ENCODE measurements at regions not wholly inside any gene's neighbourhood (a gene's known extent, or its start where the extent isn't known, plus 50 kb on each side); places are given as distances from the start of the nearest gene placed in this dataset.
A peak's percentile ranks its signal among the peaks of the same experiment; 100 is the strongest.

GRCh38 chr22:48333323-48333763 is 1494.3 kb downstream of the BRD1 start:
- DNase-seq (ENCODE audit: low spot score) (no peak), FAIRE-seq (no peak)

- DNase-seq (ENCODE audit: low spot score) (no peak), FAIRE-seq (peak; percentile 99)
Observed at GRCh38 chr22:48332438-48333322, 1495.0 kb downstream of the BRD1 start.

DNA sequence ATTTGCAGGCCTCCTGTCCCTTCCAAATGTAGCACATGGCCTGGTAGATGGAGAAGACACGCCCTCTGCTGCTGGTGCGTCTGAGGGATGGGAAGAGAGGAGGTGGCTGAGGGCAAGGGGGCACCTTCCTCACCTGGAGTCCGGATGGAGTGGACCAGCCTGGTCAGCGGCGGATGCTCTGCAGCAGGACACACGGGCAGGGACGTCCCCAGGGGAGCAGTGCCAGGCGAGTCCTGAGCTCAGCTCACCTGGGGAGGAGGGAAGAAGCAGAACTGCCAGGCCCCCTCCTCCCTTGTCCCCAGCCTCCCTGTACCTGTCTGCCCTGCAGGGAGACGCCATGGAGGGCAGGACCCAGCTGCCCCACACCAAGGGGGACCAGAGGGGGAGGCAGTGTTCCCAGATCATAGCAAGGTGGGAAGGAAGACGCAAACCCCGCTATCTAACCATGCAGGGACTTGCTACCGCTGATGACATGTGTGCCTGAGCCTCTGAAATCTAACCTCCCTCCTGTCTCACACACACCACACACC is 1495.9 kb downstream of the BRD1 start:
- DNase-seq (ENCODE audit: low spot score), result no peak

DNA sequence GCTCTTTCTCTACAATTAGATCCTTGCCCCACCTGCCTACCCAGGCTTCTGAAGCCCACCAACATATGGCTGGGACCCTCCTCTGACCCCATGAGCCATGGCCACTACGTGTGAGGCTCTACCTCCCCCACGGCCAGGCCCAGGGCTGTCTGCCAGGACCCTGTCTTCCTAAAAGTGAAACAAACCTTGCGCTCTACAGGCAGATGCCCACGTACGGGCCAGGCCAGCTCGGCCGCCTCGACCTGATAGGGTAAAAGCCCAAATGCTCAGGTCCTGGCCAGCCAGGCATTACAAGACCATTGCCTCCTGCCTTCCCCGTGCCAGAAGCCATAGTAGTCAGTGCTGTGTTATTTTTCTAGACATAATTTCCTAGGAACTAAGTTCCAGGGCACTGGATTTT is 1496.4 kb downstream of the BRD1 start:
- no peak for DNase-seq (ENCODE audit: low spot score)
- no peak for FAIRE-seq

More for the DNA sequence above, 1495.9 kb downstream of the BRD1 start:
- FAIRE-seq, result no peak

DNA sequence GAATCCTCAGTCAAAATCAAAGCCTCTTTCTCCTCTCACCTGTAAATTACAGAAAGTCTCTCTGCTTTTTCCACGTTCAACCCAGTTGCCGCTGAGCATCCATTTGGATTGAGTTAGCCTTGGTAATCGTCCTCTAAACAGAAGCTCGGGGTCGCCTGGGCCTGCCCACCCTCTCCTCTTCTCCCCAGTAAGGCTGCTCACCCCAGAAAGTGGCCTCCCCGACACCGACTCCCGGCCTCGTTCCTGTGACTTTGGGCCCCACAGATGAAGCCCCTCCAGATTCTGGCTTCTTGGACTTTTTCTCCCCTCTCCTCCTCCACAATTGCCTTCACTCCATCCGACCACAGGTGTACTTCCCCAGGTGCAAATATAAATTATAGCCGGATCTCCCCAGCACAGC is 1500.0 kb downstream of the BRD1 start:
- FAIRE-seq (no peak), DNase-seq (ENCODE audit: low spot score) (no peak)

DNA sequence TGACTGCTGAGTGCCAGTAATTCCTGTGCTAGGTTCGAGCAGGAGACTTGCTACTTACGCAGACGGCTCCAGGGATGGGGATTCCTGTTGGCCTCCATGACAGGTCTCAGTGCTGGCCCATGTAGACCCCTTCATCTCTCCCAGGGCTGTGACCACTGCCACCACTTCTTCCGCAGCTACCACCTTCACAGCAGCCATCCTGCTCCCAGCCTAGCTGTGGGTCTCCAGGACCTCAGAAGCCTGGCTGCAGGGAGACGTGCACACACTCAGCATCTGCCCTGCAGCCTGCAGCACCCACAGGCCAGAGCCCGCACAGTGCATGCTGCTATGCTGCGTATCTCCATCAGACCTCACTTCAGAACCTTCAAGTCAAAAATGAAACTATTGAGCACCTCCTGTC is 1503.9 kb downstream of the BRD1 start:
- DNase-seq (ENCODE audit: low spot score), result no peak
- no peak for FAIRE-seq

GRCh38 chr22:48322907-48323306 is 1504.8 kb downstream of the BRD1 start:
- FAIRE-seq, result no peak
- no peak for DNase-seq (ENCODE audit: low spot score)

- FAIRE-seq (no peak), DNase-seq (ENCODE audit: low spot score) (no peak)
Observed at GRCh38 chr22:48321986-48322545, 1505.6 kb downstream of the BRD1 start.

DNA sequence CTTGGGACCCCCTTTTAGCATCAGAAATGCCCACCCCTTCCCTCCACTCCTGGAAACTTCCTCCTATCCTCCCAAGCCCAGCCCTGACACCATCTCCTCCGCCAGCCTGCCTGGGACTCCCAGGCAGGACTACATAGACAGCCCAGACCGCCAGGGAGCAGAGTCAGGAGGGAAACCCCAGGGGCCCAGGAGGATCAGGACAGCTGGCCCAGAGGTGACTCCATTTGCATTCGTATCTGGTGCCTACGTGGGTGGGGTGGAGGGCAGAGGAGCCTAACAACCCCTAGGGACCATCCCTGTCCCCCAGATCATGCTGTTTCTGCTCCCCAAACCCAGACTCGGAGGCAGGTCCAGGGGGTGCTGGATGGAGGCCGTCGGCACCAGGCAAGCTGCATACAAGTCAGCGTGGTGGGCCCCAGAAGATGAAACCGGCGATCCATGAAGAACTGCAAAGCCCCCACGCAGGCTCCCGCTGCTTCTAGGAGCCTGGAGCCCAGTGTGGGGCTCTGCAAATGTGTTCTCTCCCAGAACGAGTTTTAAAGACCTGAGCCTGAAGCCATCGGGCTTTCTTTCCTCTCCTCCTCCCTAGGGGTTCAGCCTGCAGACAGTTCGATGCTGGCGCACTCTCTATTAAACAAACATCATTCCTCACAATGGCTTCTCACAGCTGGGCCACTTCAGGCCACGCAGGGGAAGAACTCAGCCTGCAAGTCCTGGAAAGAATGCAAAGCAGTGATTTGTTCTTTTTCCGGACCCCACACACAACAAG is 1506.8 kb downstream of the BRD1 start:
- no peak for DNase-seq (ENCODE audit: low spot score)
- FAIRE-seq, result no peak

DNA sequence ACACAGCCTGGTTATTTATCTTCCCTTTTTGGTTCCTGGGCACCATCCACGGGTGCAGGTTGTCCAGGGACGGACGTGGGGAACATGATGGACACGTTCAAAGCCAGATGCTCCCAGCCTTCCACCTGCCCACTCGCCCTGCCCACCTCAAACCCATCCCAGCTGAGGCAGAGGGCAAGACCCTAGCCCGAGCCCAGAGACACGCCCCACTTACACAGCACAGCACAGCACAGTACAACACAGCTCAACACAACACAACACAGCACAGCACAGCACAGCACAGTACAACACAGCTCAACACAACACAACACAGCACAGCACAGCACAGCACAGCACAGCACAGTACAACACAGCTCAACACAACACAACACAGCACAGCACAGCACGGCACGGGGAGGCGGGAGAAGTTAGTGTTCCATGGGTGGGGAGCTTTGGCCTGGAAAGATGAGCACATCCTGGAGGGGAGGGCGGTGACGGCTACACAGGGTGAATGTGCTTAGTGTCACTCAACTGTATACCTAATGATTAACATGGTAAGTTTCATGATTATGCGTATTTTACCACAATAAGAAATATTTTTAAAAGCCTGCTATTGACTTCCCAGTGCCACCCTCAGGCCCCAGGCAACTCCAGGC is 1507.5 kb downstream of the BRD1 start:
- peak; percentile 52 for FAIRE-seq
- DNase-seq (ENCODE audit: low spot score), result no peak

GRCh38 chr22:48319321-48320047 is 1508.2 kb downstream of the BRD1 start:
- FAIRE-seq (no peak), DNase-seq (ENCODE audit: low spot score) (no peak)

GRCh38 chr22:48318575-48319320 is 1508.9 kb downstream of the BRD1 start:
- FAIRE-seq (no peak), DNase-seq (ENCODE audit: low spot score) (no peak)

DNA sequence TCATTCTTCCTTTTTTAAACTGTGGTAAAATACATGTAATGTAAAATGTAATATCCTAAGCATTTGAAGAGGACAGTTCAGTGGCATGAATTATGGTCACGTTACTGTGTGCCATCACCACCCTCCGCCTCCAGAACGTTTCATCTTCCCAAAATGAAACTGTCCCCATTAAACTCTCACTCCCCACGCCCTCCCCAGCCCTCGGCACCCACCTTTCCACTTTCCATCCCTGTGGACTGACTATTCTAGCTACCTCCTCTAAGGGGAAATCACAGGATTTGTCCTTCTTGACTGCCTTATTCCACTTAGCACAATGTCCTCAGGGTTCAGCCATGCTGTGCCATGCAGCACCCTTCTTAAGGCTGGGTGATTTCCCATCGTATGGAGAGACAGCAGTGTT is 1509.5 kb downstream of the BRD1 start:
- DNase-seq (ENCODE audit: low spot score), result no peak

DNA sequence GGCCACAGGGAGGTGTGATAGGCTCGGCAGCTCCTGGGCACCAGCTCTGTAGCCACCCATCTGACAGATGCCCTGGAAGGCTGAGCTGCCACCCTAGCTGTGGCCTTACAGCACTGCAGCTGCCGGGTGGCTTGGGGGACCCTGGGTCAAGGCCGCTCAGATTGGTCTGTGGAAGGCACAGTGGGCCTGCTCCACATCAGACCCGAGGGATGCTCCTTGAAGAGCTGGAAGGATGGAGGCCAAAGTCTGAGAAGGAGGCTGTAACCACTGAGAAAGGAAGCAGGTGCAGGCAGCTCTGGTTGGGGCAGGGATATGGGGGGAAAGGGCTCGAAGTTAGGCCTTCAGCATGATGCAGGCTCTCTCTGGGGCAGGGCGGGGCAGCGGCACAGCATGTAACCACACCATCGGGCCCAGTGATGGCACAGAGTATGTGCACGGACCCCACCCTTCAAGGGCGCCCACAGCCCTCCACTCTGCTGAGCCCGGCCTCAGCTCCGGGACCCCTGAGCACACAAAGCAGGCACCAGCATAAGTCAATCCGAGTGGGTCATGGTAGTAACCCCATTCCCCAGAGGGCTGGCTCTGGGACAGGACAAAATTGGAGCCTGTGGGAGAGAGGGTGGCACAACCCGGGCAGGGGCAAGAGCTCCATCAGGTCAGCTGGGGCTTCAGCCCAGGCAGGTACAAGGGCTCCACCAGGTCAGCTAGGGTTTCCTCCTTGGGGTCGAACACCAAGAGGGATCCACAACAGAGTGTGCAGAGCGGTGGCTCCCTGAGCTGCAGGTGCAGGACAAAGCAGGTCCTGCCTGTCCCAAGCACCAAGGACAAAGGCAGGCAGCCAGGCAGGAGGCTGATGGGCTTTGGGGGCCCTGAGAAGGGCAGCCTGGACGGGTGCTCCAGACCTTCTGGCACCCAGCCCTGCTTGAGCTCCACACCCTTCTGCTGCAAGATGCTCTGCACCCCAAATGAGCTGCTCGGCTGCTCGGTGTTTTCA is 1511.1 kb downstream of the BRD1 start:
- DNase-seq (ENCODE audit: low spot score), result no peak
- no peak for FAIRE-seq

More for the DNA sequence above, 1509.5 kb downstream of the BRD1 start:
- FAIRE-seq, result no peak

- no peak for DNase-seq (ENCODE audit: low spot score)
Observed at GRCh38 chr22:48315439-48316256, 1512.0 kb downstream of the BRD1 start.

GRCh38 chr22:48314073-48314472 is 1513.6 kb downstream of the BRD1 start:
- FAIRE-seq (no peak), DNase-seq (ENCODE audit: low spot score) (no peak)

More at GRCh38 chr22:48315439-48316256, 1512.0 kb downstream of the BRD1 start:
- no peak for FAIRE-seq

- no peak for DNase-seq (ENCODE audit: low spot score)
- FAIRE-seq, result no peak
Observed at GRCh38 chr22:48313175-48313830, 1514.4 kb downstream of the BRD1 start.
